H9 (cell line): ENCODE measurements at regions not wholly inside any gene's neighbourhood (a gene's known extent, or its start where the extent isn't known, plus 50 kb on each side); places are given as distances from the start of the nearest gene placed in this dataset.

ENCODE experiments used
- DNase-seq: peaks from one replicate; pipeline ENCODE4 v3.0.0-alpha.2; 2017
- H2AFZ ChIP-seq: one replicate; pipeline ENCODE4 v1.6.1; 2013; ENCODE audit warnings: mild to moderate bottlenecking, low read length, control low read depth, moderate library complexity
- H2AK5ac ChIP-seq: 2 replicates; pipeline ENCODE4 v1.6.1; 2013; ENCODE audit warnings: low read length, control low read depth, mixed read lengths; ENCODE audit not compliant: insufficient read length
- H2BK120ac ChIP-seq: one replicate; pipeline ENCODE4 v1.6.1; 2013; ENCODE audit warnings: low read depth, mild to moderate bottlenecking, low read length, control low read depth, inconsistent platforms; ENCODE audit not compliant: poor library complexity, severe bottlenecking
- H2BK12ac ChIP-seq: 2 replicates; pipeline ENCODE4 v1.6.1; 2013; ENCODE audit warnings: low read length, control low read depth, mixed read lengths, low read depth; ENCODE audit not compliant: insufficient read length
- H2BK15ac ChIP-seq: 2 replicates; pipeline ENCODE4 v1.6.1; 2013; ENCODE audit warnings: low read depth, low read length, control low read depth
- H2BK20ac ChIP-seq: one replicate; pipeline ENCODE4 v1.6.1; 2013; ENCODE audit warnings: low read depth, mild to moderate bottlenecking, low read length, control low read depth, inconsistent platforms; ENCODE audit not compliant: poor library complexity, severe bottlenecking
- H2BK5ac ChIP-seq: 2 replicates; pipeline ENCODE4 v1.6.1; 2013; ENCODE audit warnings: low read length, control low read depth, mixed read lengths; ENCODE audit not compliant: insufficient read length
- H3K14ac ChIP-seq: 2 replicates; pipeline ENCODE4 v1.6.1; 2013; ENCODE audit warnings: low read length, control low read depth; ENCODE audit not compliant: insufficient read depth
- H3K18ac ChIP-seq: 2 replicates; pipeline ENCODE4 v1.6.1; 2013; ENCODE audit warnings: low read depth, mild to moderate bottlenecking, mixed read lengths, low read length, control low read depth; ENCODE audit not compliant: insufficient read length
- H3K23ac ChIP-seq: 2 replicates; pipeline ENCODE4 v1.6.1; 2013; ENCODE audit warnings: low read length, control low read depth, mixed read lengths, low read depth; ENCODE audit not compliant: insufficient read length
- H3K23me2 ChIP-seq: 2 replicates; pipeline ENCODE4 v1.6.1; 2013; ENCODE audit warnings: low read depth, mild to moderate bottlenecking, mixed read lengths, low read length, control low read depth; ENCODE audit not compliant: insufficient read length, poor library complexity, severe bottlenecking
- H3K27ac ChIP-seq: 2 replicates; pipeline ENCODE4 v1.5.1; 2013; ENCODE audit warnings: low read length, control low read depth, mixed read lengths, low read depth; ENCODE audit not compliant: insufficient read length
- H3K27me3 ChIP-seq: 2 replicates; pipeline ENCODE4 v1.6.1; 2013; ENCODE audit warnings: low read length, control low read depth, inconsistent platforms; ENCODE audit not compliant: insufficient read depth
- H3K4ac ChIP-seq: 2 replicates; pipeline ENCODE4 v1.6.1; 2013; ENCODE audit warnings: low read depth, mild to moderate bottlenecking, control low read depth, inconsistent platforms, low read length, moderate library complexity
- H3K4me1 ChIP-seq: 2 replicates; pipeline ENCODE4 v1.6.1; 2013; ENCODE audit warnings: low read length, control low read depth, inconsistent platforms; ENCODE audit not compliant: insufficient read depth
- H3K4me2 ChIP-seq: 2 replicates; pipeline ENCODE4 v1.6.1; 2013; ENCODE audit warnings: low read length, control low read depth, mixed read lengths; ENCODE audit not compliant: insufficient read length, insufficient read depth
- H3K56ac ChIP-seq: 2 replicates; pipeline ENCODE4 v1.6.1; 2013; ENCODE audit warnings: low read depth, mild to moderate bottlenecking, mixed read lengths, low read length, control low read depth; ENCODE audit not compliant: insufficient read length
- H3K79me1 ChIP-seq: 2 replicates; pipeline ENCODE4 v1.6.1; 2013; ENCODE audit warnings: low read depth, mild to moderate bottlenecking, moderate library complexity, low read length, control low read depth, inconsistent platforms; ENCODE audit not compliant: insufficient read depth, poor library complexity, severe bottlenecking
- H3K79me2 ChIP-seq: 2 replicates; pipeline ENCODE4 v1.6.1; 2013; ENCODE audit warnings: low read length, control low read depth, inconsistent platforms; ENCODE audit not compliant: insufficient read depth
- H3K9ac ChIP-seq: 2 replicates; pipeline ENCODE4 v1.6.1; 2013; ENCODE audit warnings: low read length, control low read depth, mixed read lengths; ENCODE audit not compliant: insufficient read length; ENCODE audit errors: extremely low read depth
- H3K9me3 ChIP-seq: one replicate; pipeline ENCODE4 v1.6.1; 2013; ENCODE audit warnings: low read depth, low read length, inconsistent platforms; ENCODE audit not compliant: control insufficient read depth
- H3T11ph ChIP-seq: one replicate; pipeline ENCODE4 v1.6.1; 2013; ENCODE audit warnings: mild to moderate bottlenecking, low read length, control low read depth, inconsistent platforms
- H4K20me1 ChIP-seq: one replicate; pipeline ENCODE4 v1.6.1; 2013; ENCODE audit not compliant: control insufficient read depth, insufficient read length, insufficient read depth
- H4K5ac ChIP-seq: 2 replicates; pipeline ENCODE4 v1.6.1; 2013; ENCODE audit warnings: low read depth, mild to moderate bottlenecking, mixed read lengths, low read length, control low read depth; ENCODE audit not compliant: insufficient read length
- H4K8ac ChIP-seq: replicated peaks from 2 replicates; pipeline ENCODE4 v1.6.1; 2013; ENCODE audit warnings: low read length, control low read depth, mixed read lengths, low read depth; ENCODE audit not compliant: insufficient read length
- H4K91ac ChIP-seq: 2 replicates; pipeline ENCODE4 v1.6.1; 2013; ENCODE audit warnings: low read depth, mild to moderate bottlenecking, moderate library complexity, mixed read lengths, low read length, control low read depth; ENCODE audit not compliant: insufficient read length
- H3K27ac Mint-ChIP-seq, 3 experiments: 2 replicates in 2 of 3; 3 replicates in 1 of 3; pipeline ENCODE4 v1.8.0; 2020 to 2021; ENCODE audit warnings: mixed read lengths in 3 of 3, mild to moderate bottlenecking in 1 of 3, moderate library complexity in 1 of 3
- H3K27me3 Mint-ChIP-seq: 2 replicates; pipeline ENCODE4 v1.8.0; 2021; ENCODE audit warnings: low read depth, mild to moderate bottlenecking, moderate library complexity, mixed read lengths
- H3K36me3 Mint-ChIP-seq, 3 experiments: 2 replicates in 2 of 3; 3 replicates in 1 of 3; pipeline ENCODE4 v1.8.0; 2020 to 2021; ENCODE audit warnings: low read depth in 3 of 3, mixed read lengths in 3 of 3; ENCODE audit not compliant: insufficient read depth in 1 of 3
- H3K4me1 Mint-ChIP-seq, 2 experiments: 2 replicates each; pipeline ENCODE4 v1.8.0; 2020; ENCODE audit warnings: mixed read lengths in 2 of 2
- H3K4me3 Mint-ChIP-seq, 2 experiments: 2 replicates in 1 of 2; 3 replicates in 1 of 2; pipeline ENCODE4 v1.8.0; 2020 to 2021; ENCODE audit warnings: mild to moderate bottlenecking in 2 of 2, mixed read lengths in 2 of 2, moderate library complexity in 1 of 2
- H3K9me3 Mint-ChIP-seq, 2 experiments: 2 replicates in 1 of 2; 3 replicates in 1 of 2; pipeline ENCODE4 v1.8.0; 2020; ENCODE audit warnings: mild to moderate bottlenecking in 2 of 2, mixed read lengths in 2 of 2, moderate library complexity in 1 of 2
- WGBS: extraction: QIAGEN DNeasy Blood & Tissue Kit; methylation state at CpG from one replicate; pipeline ENCODE4 v1.1.7; 2013; ENCODE audit warnings: missing lambda C conversion rate, low lambda C conversion rate, mixed read lengths; ENCODE audit not compliant: insufficient read length; ENCODE audit errors: extremely low coverage; 5-methylcytosine and 5-hydroxymethylcytosine counted together
- TF ChIP-seq, protein P1 (sequence below): fragments of 200-600 bp; sonication (generic); conservative IDR thresholded peaks from 3 replicates; pipeline ENCODE4 v1.8.0; 2021; ENCODE audit warnings: antibody characterized with exemption, mild to moderate bottlenecking

DNA sequence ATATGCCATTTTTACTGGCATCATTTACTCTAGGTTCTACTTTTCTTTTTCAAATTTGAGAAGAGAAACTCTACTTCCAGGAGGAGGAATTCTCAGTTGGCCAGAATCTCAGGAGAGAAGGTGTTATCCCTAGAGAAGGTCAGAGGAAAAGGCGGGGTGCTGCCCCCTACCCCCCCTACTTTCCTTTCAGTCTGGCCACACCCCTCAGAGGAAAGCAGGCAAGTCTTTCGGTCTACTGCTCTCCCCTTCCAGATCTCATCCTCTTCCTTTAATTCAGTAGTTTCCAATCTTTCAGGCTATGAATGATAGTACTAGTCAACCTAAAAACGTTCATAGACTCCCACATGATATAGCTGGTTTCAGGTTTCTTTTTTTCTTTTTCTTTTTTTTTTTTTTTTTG is 366.5 kb upstream of the TBL1XR1 start:
- no peak overlapping the region for H2BK15ac ChIP-seq
- H3K23ac ChIP-seq = no peak overlapping the region
- H3K9ac ChIP-seq = no peak overlapping the region
- no peak overlapping the region for H2BK12ac ChIP-seq
- no peaks in the 10 kb centered on the region for H3K79me2 ChIP-seq
- Mint-ChIP-seq H3K36me3 (no peaks in the 10 kb centered on the region), H3K4me1 (peaks cover 21 to 26% of the 10 kb centered on the region in 2 experiments), H3K27me3 (no peaks in the 10 kb centered on the region), H3K4me3 (no peak overlapping the region), H3K27ac (no peak overlapping the region), H3K9me3 (peaks cover 0 to 3% of the 10 kb centered on the region in 2 experiments; a peak in 1 of 5 replicates)
- no peaks in the 10 kb centered on the region for H3K27me3 ChIP-seq
- no peaks in the 10 kb centered on the region for H3K79me1 ChIP-seq
- H3K18ac ChIP-seq = no peak overlapping the region
- no peak overlapping the region for H3T11ph ChIP-seq
- WGBS = no CpG with 5 or more reads among the region's 3 CpGs
- TF ChIP-seq, protein P1, sequence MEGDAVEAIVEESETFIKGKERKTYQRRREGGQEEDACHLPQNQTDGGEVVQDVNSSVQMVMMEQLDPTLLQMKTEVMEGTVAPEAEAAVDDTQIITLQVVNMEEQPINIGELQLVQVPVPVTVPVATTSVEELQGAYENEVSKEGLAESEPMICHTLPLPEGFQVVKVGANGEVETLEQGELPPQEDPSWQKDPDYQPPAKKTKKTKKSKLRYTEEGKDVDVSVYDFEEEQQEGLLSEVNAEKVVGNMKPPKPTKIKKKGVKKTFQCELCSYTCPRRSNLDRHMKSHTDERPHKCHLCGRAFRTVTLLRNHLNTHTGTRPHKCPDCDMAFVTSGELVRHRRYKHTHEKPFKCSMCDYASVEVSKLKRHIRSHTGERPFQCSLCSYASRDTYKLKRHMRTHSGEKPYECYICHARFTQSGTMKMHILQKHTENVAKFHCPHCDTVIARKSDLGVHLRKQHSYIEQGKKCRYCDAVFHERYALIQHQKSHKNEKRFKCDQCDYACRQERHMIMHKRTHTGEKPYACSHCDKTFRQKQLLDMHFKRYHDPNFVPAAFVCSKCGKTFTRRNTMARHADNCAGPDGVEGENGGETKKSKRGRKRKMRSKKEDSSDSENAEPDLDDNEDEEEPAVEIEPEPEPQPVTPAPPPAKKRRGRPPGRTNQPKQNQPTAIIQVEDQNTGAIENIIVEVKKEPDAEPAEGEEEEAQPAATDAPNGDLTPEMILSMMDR = no peak
- no peak overlapping the region for H2AFZ ChIP-seq
- H2BK5ac ChIP-seq = no peak overlapping the region
- H2BK120ac ChIP-seq = no peak overlapping the region
- H4K8ac ChIP-seq = no peak overlapping the region
- no peak overlapping the region for H4K5ac ChIP-seq
- no peak overlapping the region for H3K4me2 ChIP-seq
- no peak overlapping the region for H3K4ac ChIP-seq
- H3K9me3 ChIP-seq = no peaks in the 10 kb centered on the region
- no peak overlapping the region for H3K56ac ChIP-seq
- no peaks in the 10 kb centered on the region; the same call in 1 of the 2 replicates for H3K4me1 ChIP-seq
- H3K27ac ChIP-seq = no peak overlapping the region
- no peak overlapping the region for H4K91ac ChIP-seq
- no peak overlapping the region for H3K14ac ChIP-seq
- no peaks in the 10 kb centered on the region for H4K20me1 ChIP-seq
- H2AK5ac ChIP-seq = no peak overlapping the region
- no peaks in the 10 kb centered on the region for H3K23me2 ChIP-seq
- no peak overlapping the region for H2BK20ac ChIP-seq
- no peak for DNase-seq
